ENCODE measurements at regions not wholly inside any gene's neighbourhood (a gene's known extent, or its start where the extent isn't known, plus 50 kb on each side); places are given as distances from the start of the nearest gene placed in this dataset.

DNA sequence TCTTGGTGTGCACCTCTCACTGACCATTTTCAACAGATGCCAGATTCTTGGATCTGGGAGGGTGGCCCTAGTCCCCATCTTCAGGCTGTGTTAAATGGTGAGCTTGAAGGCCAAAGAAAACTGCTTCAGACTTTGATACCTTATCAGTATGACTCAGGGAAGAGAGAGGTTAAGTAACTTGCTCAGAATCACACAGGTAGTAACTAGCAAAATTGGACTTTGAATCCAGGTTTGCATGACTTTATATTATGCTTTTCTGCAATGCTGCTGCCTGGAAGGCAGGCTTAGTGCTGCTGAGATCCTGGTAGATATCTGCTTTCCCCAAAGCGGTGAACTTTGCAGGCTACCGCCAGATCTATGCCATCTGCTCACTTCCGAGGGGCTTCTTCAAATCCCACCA is 487.3 kb downstream of the INSC start:
- Histone ChIP-seq H3K79me2 (ENCODE audit: insufficient read depth, low read length) (no peaks in the 10 kb centered on the region), H3K36me3 (replicated peaks in 1 of 2; ENCODE audit: control insufficient read depth in 1 of 2, insufficient read depth in 2 of 2, low read length in 2 of 2) (no peaks in the 10 kb centered on the region), H3K4me3 (replicated peaks in 1 of 3; ENCODE audit: insufficient read depth in 1 of 3, low read depth in 2 of 3, low read length in 3 of 3) (no peak overlapping the region), H4K20me1 (ENCODE audit: insufficient read depth, low read length) (no peaks in the 10 kb centered on the region), H3K9ac (ENCODE audit: insufficient read depth, low read depth, low read length) (no peak overlapping the region), H3K4me2 (ENCODE audit: low read depth, low read length) (no peak overlapping the region), H3K9me3 (ENCODE audit: low read length) (no peaks in the 10 kb centered on the region), H3K27me3 (ENCODE audit: control insufficient read depth in 1 of 2, insufficient read depth in 2 of 2, low read length in 2 of 2) (no peaks in the 10 kb centered on the region), H3K27ac (ENCODE audit: extremely low read length, insufficient read depth, low read length) (no peak overlapping the region), H3K4me1 (ENCODE audit: insufficient read depth, low read length) (no peaks in the 10 kb centered on the region), H2AFZ (ENCODE audit: low read length) (no peak overlapping the region)
- intact Hi-C loops (cut with micrococcal nuclease; ENCODE audit: unreplicated experiment) (no loop called here), in situ Hi-C loops (cut with HindIII; ENCODE audit: extremely low pct_ligation_motif_present, low pct_unique_long_range_greater_than_20kb) (no loop called here)
- FAIRE-seq (no peak), ATAC-seq (no peak), DNase-seq (ENCODE audit: low spot score) (no peak)
- BruUV-seq (replicated peaks): no TSS peak
- POLR2A ChIA-PET: no interaction called here
- WGBS (ENCODE audit: low lambda C conversion rate): no CpG with 5 or more reads among the region's 3 CpGs
- no peak for TF ChIP-seq RFX3 (CRISPR knock-in tag; IDR thresholded peaks at IDR 0.05)
- TF ChIP-seq ZNF562 (CRISPR knock-in tag; IDR thresholded peaks at IDR 0.05; ENCODE audit: borderline replicate concordance): no peak
- no peak for TF ChIP-seq HNRNPH1 (optimal IDR thresholded peaks at IDR 0.05; ENCODE audit: low read depth, low read length)
- TF ChIP-seq KDM5A (IDR thresholded peaks at IDR 0.05; ENCODE audit: borderline replicate concordance, low read length): no peak
- TF ChIP-seq ZNF772 (CRISPR knock-in tag; IDR thresholded peaks at IDR 0.05): no peak
- TF ChIP-seq, protein P1, sequence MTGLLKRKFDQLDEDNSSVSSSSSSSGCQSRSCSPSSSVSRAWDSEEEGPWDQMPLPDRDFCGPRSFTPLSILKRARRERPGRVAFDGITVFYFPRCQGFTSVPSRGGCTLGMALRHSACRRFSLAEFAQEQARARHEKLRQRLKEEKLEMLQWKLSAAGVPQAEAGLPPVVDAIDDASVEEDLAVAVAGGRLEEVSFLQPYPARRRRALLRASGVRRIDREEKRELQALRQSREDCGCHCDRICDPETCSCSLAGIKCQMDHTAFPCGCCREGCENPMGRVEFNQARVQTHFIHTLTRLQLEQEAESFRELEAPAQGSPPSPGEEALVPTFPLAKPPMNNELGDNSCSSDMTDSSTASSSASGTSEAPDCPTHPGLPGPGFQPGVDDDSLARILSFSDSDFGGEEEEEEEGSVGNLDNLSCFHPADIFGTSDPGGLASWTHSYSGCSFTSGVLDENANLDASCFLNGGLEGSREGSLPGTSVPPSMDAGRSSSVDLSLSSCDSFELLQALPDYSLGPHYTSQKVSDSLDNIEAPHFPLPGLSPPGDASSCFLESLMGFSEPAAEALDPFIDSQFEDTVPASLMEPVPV (CRISPR knock-in tag; IDR thresholded peaks at IDR 0.05): no peak
- TF ChIP-seq, protein P2, sequence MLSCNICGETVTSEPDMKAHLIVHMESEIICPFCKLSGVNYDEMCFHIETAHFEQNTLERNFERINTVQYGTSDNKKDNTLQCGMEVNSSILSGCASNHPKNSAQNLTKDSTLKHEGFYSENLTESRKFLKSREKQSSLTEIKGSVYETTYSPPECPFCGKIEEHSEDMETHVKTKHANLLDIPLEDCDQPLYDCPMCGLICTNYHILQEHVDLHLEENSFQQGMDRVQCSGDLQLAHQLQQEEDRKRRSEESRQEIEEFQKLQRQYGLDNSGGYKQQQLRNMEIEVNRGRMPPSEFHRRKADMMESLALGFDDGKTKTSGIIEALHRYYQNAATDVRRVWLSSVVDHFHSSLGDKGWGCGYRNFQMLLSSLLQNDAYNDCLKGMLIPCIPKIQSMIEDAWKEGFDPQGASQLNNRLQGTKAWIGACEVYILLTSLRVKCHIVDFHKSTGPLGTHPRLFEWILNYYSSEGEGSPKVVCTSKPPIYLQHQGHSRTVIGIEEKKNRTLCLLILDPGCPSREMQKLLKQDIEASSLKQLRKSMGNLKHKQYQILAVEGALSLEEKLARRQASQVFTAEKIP (CRISPR knock-in tag; IDR thresholded peaks at IDR 0.05; ENCODE audit: borderline replicate concordance): no peak
- TF ChIP-seq FOXC1 (CRISPR knock-in tag; IDR thresholded peaks at IDR 0.05; ENCODE audit: borderline replicate concordance): no peak
- CTCF ChIA-PET (ENCODE audit: low intra/inter-chr PET ratio, low total read pairs): no interaction called here
